ENCODE measurements at regions not wholly inside any gene's neighbourhood (a gene's known extent, or its start where the extent isn't known, plus 50 kb on each side); places are given as distances from the start of the nearest gene placed in this dataset.

DNA sequence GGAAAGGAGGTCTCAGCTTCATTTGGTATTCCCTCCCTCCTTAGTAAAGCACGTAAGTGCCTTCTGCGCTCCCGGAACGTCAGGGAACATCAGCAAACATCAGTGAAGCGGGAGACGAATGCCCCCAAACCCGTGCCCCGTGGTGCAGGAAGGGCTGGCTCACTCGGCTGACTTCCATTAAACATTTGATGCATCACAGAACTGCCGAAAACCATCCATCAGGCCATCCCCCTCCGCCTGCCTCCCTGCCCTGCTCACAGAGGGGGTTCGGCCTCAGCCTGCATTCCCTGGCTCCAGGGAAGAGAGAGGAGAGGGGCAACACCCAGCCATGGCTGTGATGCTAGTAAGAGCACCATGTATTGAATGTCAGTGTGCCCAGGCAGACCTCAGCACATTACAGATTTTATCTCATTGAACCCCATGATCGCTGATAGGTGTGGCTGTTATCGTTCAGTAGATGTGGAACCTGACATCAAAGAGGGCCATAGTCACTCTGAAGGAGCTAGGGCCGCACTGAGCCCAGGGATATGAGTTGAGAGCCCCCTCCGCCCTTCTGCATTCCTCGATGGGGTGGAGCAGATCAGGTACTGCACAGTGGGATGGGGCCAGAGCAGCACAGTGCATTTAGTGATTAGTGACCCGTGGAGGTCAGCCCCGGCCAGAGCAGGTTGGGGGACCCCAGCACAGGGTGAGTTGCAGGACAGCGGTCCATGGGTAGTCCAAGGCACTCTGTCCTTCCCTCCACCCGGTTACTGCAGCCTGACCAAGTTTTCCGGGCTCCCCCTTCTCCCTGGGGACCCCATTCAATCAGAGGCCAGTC is 146.4 kb downstream of the RPS24 start:
- DNase-seq (ENCODE audit: missing footprints) (no peak), ATAC-seq (no peak)
- intact Hi-C loops (cut with DNase I), result no loop called here

DNA sequence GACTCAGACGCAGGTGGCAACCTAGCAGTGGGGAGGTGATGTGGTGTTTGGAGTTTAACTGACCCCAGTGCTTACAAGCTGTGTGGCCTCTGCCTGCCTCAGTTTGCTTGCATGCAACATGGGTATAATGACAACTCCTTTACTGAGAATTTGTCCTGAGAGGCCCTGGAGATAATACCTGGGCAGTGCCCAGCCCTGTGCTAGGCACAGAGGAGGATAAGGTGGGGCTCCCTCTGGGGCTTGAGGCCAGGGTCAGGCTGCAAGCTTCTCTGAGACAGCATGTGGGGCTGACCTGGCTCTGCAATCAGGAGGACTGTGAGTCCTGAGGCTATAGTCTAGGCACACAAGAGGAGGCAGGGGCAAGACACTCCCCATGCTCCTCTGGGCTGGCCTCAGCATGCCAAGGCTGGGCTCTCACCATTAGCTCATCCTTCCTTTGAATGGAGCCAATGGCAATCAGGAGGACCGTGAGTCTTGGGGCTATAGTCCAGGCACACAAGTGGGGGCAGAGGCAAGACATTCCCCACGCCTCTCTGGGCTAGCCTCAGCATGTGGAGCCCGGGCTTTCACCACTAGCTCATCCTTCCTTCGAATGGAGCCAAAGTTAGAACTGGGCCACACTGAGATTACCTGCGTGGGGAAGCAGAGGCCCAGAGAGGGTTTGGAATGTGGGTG is 147.9 kb downstream of the RPS24 start:
- intact Hi-C loops (cut with DNase I), result no loop called here
- ATAC-seq (no peak), DNase-seq (ENCODE audit: missing footprints) (no peak)

DNA sequence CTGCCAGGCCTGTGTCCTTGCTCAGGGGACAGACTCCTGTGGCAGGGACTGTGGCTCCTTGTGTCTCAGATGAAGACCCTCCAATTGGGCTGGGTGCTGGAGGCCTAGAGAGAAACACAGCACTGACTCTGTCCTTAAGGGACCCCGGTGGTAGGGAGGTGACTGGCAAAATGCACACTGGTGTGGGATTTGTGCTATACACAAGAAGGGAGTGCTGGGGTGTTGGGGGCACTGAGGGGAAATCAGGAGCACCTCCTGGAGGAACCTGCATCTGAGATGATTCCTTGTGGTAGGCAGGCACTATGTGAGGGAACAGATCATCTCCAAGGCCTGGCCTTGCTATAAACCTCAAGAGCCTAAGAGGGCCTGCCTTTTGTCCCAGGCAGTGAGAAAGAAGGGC is 149.2 kb downstream of the RPS24 start:
- intact Hi-C loops (cut with DNase I), result no loop called here
- ATAC-seq, result no peak

DNA sequence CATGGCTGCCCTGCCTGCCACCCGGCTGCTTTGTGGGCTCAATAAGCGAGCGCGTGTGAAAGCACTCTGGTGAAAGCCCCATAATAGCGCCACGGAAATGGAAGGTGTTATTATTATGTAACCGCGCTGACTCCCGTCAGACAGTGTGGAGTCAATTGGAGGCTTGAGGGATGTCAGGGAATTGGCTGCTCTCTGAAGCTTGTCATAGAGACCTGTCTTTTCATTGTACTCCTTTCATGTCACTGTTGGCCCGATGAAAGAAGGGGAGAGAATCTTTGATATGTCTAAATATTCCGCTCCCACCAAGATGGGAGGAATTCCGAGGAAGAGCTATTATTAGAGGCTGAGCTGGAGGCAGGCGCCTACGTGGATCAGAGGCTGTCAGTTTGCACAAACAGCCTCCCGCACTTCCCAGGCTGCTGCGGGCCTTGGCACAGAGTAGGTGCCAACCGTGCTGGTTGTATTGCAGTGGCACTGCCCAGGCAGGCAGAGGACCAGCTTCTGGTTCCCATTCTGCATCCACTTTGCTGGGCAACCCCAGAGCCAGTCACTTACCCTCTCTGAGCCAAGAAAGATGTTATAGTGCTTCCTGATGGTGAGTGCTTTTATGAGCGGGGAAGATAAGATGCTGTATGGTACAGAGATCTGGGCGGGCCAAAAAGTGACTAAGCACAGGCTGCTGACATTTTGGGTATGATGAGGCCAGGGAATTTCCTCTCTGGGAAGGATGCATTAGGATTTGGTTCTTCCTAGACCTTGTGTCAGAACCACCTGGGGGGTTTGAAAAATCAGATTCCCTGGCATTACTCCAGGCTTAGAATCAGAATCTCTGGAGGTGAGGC is 151.4 kb downstream of the RPS24 start:
- intact Hi-C loops (cut with DNase I), result no loop called here

More for the DNA sequence above, 149.2 kb downstream of the RPS24 start:
- no peak for DNase-seq (ENCODE audit: missing footprints)

DNA sequence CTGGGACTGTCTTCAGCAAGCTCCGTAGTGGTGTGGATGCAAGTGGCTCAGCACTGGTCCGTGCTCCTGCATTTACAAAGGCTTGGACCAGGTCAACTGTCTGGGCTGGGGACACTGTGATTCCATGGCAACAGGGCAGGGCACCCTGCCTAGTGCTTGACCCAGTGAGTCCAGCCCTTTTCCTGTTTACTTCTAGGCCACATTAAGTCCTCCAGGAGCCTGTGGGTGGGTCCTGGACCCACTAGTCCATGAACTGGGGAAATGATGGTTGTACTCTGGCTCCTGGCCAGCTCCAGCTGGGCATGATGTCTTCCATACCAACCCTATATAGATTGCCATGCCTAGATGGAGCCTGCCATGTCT is 152.0 kb downstream of the RPS24 start:
- no peak for ATAC-seq
- DNase-seq (ENCODE audit: missing footprints), result no peak
- intact Hi-C loops (cut with DNase I), result no loop called here

More for the DNA sequence above, 151.4 kb downstream of the RPS24 start:
- DNase-seq (ENCODE audit: missing footprints) (no peak), ATAC-seq (no peak)

DNA sequence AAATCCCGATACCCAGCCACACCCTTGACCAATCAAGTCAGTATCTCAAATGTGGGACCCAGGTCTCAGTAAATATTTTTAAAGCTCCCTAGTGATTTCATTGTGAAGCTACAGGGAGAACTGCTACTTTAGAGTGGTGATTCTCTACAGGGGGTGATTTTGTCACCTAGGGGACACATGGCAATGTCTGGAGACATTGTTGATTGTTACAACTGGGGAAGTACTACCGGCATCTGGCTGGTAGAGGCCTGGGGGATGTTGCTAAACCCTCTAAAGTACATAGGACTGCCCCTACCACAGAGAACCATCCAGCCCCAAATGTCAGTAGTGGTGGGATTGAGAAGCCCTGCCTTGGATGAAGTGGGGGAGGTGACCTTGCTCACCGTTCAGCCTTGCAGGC is 152.9 kb downstream of the RPS24 start:
- no peak for DNase-seq (ENCODE audit: missing footprints)
- intact Hi-C loops (cut with DNase I), result no loop called here

DNA sequence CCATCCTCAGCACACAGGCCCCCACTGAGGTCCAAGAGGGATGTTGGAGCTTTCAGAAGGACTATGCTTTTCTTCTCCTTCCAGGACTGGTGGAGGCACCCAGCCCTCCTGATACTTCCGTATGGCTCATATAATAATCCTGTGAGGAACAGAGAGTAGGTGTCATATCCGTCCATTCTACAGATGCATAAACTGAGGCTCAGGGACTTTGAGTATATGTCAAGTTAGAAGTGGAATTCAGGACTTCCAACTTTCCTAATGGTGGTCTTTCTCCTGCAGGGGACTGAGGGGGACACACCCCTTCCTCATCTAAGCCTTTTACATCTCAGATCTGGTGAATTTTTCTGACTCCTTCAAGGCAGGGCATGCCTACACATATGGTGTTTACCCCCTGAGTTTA is 153.7 kb downstream of the RPS24 start:
- intact Hi-C loops (cut with DNase I), result no loop called here
- no peak for ATAC-seq
- DNase-seq (ENCODE audit: missing footprints), result no peak

More for the DNA sequence above, 152.9 kb downstream of the RPS24 start:
- no peak for ATAC-seq

DNA sequence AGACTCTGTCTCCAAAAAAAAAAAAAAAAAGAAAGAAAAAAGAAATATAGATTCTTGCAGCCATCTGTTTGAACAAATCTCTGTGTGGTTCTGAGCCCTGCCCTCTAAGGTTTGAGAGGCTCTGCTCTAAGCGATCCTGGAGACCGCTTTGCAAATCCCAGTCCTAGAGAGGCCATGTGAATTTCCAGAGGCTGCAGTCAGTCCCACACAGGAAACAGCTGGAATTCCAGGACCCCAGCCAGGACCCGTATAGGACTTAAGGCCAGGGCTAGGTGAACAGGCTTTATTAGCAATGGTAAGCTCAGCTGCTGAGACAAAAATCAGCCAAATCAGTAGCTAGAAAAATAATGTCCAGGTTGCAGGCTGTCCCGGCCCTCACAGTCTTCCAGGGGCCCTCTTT is 154.8 kb downstream of the RPS24 start:
- ATAC-seq, result no peak
- intact Hi-C loops (cut with DNase I), result no loop called here
- DNase-seq (ENCODE audit: missing footprints), result no peak

DNA sequence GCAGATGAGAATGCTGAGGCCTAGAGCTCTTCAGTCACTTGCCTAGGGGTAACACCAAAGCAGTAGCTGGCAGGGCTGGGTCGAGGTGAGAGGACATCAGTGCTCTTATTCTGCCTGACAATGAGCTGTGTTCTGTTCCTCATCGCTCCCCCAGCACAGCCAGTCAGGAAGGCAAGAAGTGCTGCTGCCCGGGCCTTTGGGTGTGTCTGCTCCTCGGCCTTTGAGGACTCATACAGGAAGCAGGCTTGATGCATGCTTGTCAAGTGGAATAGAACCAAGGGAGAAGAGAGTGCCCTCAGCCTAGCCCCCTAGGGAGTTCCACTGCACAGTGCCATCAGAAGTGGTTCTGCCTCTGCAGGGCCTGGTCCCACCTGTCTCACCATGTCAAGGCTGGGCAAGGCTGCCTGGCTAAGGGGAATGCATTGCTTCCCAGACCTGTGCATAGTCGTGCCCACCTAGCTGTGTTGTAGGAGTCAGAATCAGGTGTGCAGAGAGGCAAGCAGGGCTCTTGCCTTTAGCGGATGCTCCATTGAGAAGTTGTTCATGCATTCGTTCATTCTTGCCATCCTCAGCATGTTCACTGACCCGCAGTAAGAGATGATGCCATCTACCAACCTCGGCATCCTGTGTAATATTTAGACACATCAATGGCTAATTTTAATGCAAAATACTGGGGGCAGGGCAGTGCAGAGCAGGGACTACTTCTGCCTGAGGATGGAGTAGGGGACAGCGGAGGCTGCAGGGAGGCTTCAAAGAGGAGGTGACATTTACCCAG is 156.6 kb downstream of the RPS24 start:
- intact Hi-C loops (cut with DNase I), result no loop called here
- no peak for ATAC-seq
- no peak for DNase-seq (ENCODE audit: missing footprints)

DNA sequence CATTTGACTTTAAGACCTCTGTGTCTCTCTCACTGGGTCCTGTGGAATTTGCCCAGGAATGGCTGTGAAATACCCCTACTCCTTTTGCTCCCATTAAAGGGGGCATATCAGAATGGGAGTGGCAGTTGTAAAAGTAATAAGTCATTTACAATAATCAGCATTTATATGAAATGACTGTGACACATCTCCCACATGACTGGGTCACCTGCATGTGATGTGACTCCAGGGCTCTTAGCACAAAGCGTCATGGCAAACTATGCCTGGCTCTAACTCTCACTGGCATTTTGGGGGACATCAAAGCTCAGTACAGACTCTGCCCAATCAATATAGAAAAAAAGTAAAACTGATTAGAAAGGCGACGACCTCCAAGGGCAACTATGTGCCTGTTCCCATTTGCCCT is 157.6 kb downstream of the RPS24 start:
- intact Hi-C loops (cut with DNase I), result no loop called here
- no peak for ATAC-seq
- no peak for DNase-seq (ENCODE audit: missing footprints)

DNA sequence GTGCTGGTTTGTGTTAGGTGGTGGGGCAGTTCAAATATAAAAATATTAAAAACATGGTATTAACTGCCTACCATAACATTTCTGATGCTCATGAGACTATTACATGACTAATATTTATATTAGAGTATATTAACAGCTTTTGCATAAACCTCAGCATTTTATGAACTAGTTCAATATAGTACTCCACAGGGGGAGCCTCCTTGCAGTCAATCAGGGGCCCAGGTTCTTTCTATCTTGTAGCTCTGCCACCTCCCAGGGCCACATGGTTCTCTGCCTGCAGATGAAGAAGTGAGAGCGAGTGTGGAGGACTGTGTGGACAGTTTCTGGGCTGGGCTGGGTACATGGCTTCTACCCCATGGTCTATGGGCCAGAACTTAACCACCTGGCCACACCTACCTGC is 159.5 kb downstream of the RPS24 start:
- ATAC-seq, result no peak

DNA sequence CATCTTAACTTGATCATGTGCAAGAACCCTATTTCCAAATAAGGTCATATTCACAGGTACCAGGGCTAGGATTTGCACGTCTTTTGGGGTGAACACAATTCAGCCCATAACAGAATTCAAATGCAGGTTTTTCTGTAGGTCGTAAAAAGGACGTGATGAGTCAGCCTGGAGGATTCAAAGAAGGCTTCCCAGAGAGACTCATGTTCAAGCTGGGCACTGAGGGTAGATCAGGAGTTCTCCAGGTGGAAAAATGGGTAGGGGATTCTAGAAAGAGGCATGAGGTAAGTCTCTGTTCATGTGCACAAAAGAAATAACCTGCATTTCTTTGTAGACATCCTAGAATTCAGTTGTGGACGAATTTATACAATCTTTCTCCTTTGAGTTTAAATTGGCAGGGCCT is 160.4 kb downstream of the RPS24 start:
- DNase-seq (ENCODE audit: missing footprints), result no peak
- no peak for ATAC-seq
- intact Hi-C loops (cut with DNase I), result no loop called here

More for the DNA sequence above, 159.5 kb downstream of the RPS24 start:
- intact Hi-C loops (cut with DNase I), result no loop called here
- DNase-seq (ENCODE audit: missing footprints), result no peak

DNA sequence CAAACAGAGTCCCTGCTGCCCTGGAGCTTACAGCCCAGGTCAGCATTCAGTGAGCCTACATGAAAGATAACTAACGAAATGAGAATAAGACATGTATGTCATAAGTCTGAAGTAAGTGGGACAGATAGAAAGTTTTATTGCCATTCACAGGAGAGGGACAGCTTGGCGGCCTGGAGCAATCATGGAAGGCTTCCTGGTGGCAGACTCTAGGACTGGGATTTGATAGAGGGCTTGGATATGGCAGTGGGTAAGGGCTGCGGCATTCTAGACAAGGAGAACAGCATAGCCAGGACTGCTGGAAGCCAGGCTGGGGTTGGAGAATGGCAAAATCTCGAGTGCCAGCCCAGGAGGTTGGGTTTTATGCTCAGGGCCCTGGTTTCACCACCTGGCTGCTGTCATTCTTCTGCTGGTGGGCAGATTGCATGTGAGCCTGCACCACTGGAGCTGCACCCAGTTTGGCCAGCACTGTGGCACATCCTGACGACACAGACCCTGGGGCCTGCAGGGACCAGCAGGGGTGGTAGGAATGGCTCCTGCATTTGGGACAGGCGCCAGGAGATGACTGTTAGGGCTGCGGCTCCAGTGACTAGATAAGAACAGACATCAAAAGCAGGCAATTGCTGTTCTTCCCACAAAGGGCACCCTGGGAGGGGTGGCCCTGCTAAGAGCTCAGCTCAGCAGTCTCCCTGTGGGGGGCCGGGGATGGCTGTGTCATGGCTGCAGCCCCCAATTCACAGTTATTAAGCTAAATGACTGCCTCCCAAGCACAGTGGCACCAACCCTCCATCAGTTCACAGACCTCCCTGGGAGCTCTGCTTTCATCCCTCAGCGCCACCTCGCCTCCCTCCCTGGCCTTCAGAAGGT is 161.1 kb downstream of the RPS24 start:
- ATAC-seq (no peak), DNase-seq (ENCODE audit: missing footprints) (no peak)
- intact Hi-C loops (cut with DNase I), result no loop called here

DNA sequence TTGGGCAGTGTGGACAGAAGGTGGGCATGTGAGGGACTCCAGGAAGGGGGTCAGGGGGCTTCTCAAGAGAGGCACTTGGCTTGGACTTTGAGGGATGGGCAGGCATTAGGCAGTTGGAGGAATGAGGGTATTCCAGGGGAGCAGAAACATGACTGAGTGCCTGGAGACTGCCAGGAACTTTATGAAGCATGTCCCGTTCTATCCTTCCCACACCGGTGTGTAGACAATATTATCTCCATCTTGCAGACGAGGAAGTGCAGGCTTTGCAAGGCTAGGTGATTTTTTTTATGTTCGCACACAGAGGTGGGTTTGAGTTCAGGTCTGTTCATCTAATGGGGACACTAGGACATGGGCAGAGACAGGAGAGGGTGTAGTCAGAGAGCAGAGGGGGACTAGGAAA is 162.7 kb downstream of the RPS24 start:
- ATAC-seq, result no peak
- intact Hi-C loops (cut with DNase I), result no loop called here

DNA sequence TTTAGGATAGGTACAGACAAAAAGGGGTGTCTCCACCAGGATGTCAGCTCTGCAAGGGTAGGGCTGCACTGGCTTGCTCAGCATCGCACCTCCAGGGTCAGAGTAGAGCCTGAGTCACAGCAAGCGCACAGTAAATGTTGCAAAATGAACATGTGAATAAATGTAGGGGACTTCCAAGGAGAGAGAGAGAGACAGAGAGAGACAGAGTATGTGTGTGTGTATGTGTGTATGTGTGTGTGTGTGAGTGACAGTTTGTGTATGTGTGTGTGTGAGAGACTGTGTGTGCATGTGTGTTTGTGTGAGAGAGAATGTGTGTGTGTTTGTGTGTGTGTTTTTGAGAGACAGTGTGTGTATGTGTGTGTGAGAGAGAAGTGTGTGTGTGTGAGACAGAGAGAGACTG is 163.3 kb downstream of the RPS24 start:
- intact Hi-C loops (cut with DNase I), result no loop called here
- ATAC-seq (no peak), DNase-seq (ENCODE audit: missing footprints) (no peak)

More for the DNA sequence above, 162.7 kb downstream of the RPS24 start:
- DNase-seq (ENCODE audit: missing footprints), result no peak

DNA sequence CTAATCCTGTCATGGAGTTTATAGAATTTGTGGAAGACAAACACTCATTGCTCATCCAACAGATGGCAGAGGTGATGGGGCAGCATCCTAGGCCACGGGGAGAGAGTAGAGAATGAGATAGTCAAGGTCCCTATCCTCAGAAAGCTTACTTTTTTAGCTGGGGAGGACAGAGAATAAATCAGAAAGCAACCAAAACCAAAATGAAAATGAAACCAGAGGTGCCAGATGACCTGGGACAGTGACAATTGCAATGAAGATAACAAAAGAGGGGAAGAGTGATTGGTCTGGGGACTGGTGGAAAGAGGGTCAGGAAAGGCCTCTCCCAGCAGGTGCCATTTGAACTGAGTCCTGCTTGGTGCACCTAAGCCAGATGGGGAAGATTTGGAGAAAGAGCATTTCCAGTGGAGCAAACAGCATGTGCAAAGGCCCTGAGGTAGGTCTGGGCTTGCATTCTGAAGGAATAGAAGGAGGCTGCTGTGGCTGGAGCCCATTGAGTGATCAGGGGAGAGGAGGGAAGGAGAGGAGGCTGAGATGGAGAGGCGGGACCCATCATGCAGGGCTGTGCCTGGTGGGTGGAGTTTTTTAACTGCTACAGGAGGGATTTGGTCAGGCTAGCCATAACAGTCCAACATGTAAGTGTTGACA is 164.1 kb downstream of the RPS24 start:
- no peak for ATAC-seq
- intact Hi-C loops (cut with DNase I), result no loop called here
- DNase-seq (ENCODE audit: missing footprints), result no peak

DNA sequence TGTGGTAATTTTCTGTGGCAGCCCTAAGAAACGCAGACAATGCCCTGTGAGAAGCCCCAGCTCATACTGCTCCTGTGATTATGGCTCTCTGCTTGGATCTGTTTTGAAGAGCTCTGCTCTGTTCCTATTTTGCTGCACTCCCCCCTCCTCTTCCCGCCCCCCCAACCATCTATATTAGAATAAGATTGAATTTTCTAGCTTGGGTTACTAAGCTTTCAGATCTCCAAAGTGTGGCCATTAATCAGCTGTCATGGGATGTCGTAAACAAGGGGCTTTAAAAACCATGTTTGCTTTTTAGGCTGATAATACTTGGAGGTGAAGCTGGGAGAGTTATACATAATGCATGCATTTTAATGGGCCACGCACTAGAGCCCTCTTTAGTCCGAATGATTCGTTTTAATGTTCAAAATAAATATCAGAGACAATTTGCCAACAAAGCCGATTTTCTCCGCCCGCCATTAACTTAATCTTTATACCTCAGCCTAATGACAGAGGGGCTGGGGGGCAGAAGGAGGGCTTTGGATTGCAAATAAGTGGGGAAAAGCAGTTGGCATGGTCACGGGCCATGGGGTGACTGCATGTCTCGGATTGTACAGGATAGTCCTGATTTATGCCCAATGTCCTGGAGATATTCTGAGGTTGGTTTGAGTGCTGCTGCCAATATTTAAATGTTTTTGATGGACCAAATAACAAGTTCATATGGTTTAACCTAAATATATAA is 165.5 kb downstream of the RPS24 start:
- intact Hi-C loops (cut with DNase I), result no loop called here
- ATAC-seq, result no peak

More for the DNA sequence above, 165.5 kb downstream of the RPS24 start:
- DNase-seq (ENCODE audit: missing footprints), result no peak

Measured in Right ventricle myocardium inferior (tissue), 1 donor.